Liver (tissue), 8 donors: ENCODE measurements at regions not wholly inside any gene's neighbourhood (a gene's known extent, or its start where the extent isn't known, plus 50 kb on each side); places are given as distances from the start of the nearest gene placed in this dataset.

Experiments used
- DNase-seq: peaks from one replicate; pipeline ENCODE4 v3.0.0-alpha.2; 2017; ENCODE audit warnings: low spot score
- H3K27ac ChIP-seq, 2 donors: one replicate each; pipeline ENCODE4 v1.7.0; 2013; ENCODE audit warnings: inconsistent platforms in 2 of 2, low read length in 2 of 2, control low read depth in 1 of 2, low read depth in 1 of 2, mild to moderate bottlenecking in 1 of 2
- H3K27me3 ChIP-seq, 4 donors: one replicate each; pipeline versions ENCODE4 v1.6.1 to v1.7.0; 2013; ENCODE audit warnings: low read length in 3 of 4, inconsistent platforms in 1 of 4, mild to moderate bottlenecking in 1 of 4, moderate library complexity in 1 of 4; ENCODE audit not compliant: control insufficient read depth in 4 of 4, insufficient read depth in 4 of 4
- H3K36me3 ChIP-seq, 4 donors: one replicate each; pipeline versions ENCODE4 v1.6.1 to v1.7.0; 2013; ENCODE audit warnings: low read length in 3 of 4, mild to moderate bottlenecking in 3 of 4, low read depth in 1 of 4, moderate library complexity in 1 of 4; ENCODE audit not compliant: control insufficient read depth in 4 of 4, insufficient read depth in 3 of 4
- H3K4me1 ChIP-seq, 4 donors: one replicate each; pipeline versions ENCODE4 v1.6.1 to v1.7.0; 2013; ENCODE audit warnings: low read length in 3 of 4, mild to moderate bottlenecking in 3 of 4, moderate library complexity in 1 of 4; ENCODE audit not compliant: control insufficient read depth in 4 of 4, insufficient read depth in 4 of 4
- H3K4me3 ChIP-seq, 3 donors: one replicate each; pipeline versions ENCODE4 v1.6.1 to v1.7.0; 2013; ENCODE audit warnings: low read length in 3 of 3, control low read depth in 1 of 3, low read depth in 1 of 3, mild to moderate bottlenecking in 1 of 3
- H3K9ac ChIP-seq, 2 donors: one replicate each; pipeline ENCODE4 v1.7.0; 2013; ENCODE audit warnings: low read length in 2 of 2, mild to moderate bottlenecking in 2 of 2, moderate library complexity in 2 of 2, control low read depth in 1 of 2, low read depth in 1 of 2
- H3K9me3 ChIP-seq, 4 donors: one replicate each; pipeline versions ENCODE4 v1.6.1 to v1.7.0; 2013; ENCODE audit warnings: low read length in 3 of 4; ENCODE audit not compliant: control insufficient read depth in 4 of 4
- ATF3 ChIP-seq: IDR thresholded peaks from 2 replicates; pipeline ENCODE4 v1.6.1; 2016; ENCODE audit warnings: antibody characterized with exemption
- CTCF ChIP-seq: fragments of 150-350 bp; IDR thresholded peaks from 2 replicates; pipeline ENCODE4 v1.5.1; 2017; ENCODE audit warnings: improper control_type of control experiment, low read depth, low read length; ENCODE audit not compliant: missing input control
- EGR1 ChIP-seq, 2 donors: IDR thresholded peaks; 2 replicates each; pipeline ENCODE4 v1.6.1; 2016 to 2018; ENCODE audit warnings: antibody characterized with exemption in 2 of 2, low read depth in 2 of 2
- FOXA1 ChIP-seq: IDR thresholded peaks from 2 replicates; pipeline ENCODE4 v1.6.1; 2016; ENCODE audit warnings: antibody characterized with exemption
- FOXA2 ChIP-seq: IDR thresholded peaks from 2 replicates; pipeline ENCODE4 v1.6.1; 2016; ENCODE audit warnings: antibody characterized with exemption
- GABPA ChIP-seq, 2 donors: IDR thresholded peaks in 1 of 2; conservative IDR thresholded peaks in 1 of 2; 2 replicates each; pipeline ENCODE4 v1.6.1; 2016; ENCODE audit warnings: antibody characterized with exemption in 2 of 2, mild to moderate bottlenecking in 1 of 2, moderate library complexity in 1 of 2
- HNF4A ChIP-seq, 2 donors: conservative IDR thresholded peaks; 2 replicates each; pipeline ENCODE4 v1.6.1; 2016; ENCODE audit warnings: antibody characterized with exemption in 2 of 2, mild to moderate bottlenecking in 2 of 2
- HNF4G ChIP-seq: IDR thresholded peaks from 2 replicates; pipeline ENCODE4 v1.6.1; 2016; ENCODE audit warnings: antibody characterized with exemption
- JUND ChIP-seq, 2 donors: IDR thresholded peaks; 2 replicates each; pipeline ENCODE4 v1.6.1; 2016; ENCODE audit warnings: antibody characterized with exemption in 2 of 2
- MAX ChIP-seq: IDR thresholded peaks from 2 replicates; pipeline ENCODE4 v1.6.1; 2016; ENCODE audit warnings: antibody characterized with exemption
- NR2F2 ChIP-seq: IDR thresholded peaks from 2 replicates; pipeline ENCODE4 v1.6.1; 2016; ENCODE audit warnings: antibody characterized with exemption
- RAD21 ChIP-seq, 2 donors: IDR thresholded peaks; 2 replicates each; pipeline ENCODE4 v1.6.1; 2016; ENCODE audit warnings: antibody characterized with exemption in 2 of 2, mild to moderate bottlenecking in 2 of 2
- REST ChIP-seq: IDR thresholded peaks from 2 replicates; pipeline ENCODE4 v1.6.1; 2016; ENCODE audit warnings: antibody characterized with exemption, mild to moderate bottlenecking
- RXRA ChIP-seq, 2 donors: IDR thresholded peaks; 2 replicates each; pipeline ENCODE4 v1.6.1; 2017 to 2018; ENCODE audit warnings: antibody characterized with exemption in 2 of 2, mild to moderate bottlenecking in 1 of 2
- SP1 ChIP-seq: IDR thresholded peaks from 2 replicates; pipeline ENCODE4 v1.6.1; 2018; ENCODE audit warnings: antibody characterized with exemption, mild to moderate bottlenecking
- TAF1 ChIP-seq: conservative IDR thresholded peaks from 2 replicates; pipeline ENCODE4 v1.6.1; 2016; ENCODE audit warnings: antibody characterized with exemption, mild to moderate bottlenecking
- YY1 ChIP-seq: IDR thresholded peaks from 2 replicates; pipeline ENCODE4 v1.6.1; 2016; ENCODE audit warnings: antibody characterized with exemption, mild to moderate bottlenecking
- ZBTB33 ChIP-seq: IDR thresholded peaks from 2 replicates; pipeline ENCODE4 v1.6.1; 2016; ENCODE audit warnings: antibody characterized with exemption
- WGBS: extraction: QIAGEN DNeasy Blood & Tissue Kit; methylation state at CpG from one replicate; pipeline ENCODE4 v1.1.7; 2013; 5-methylcytosine and 5-hydroxymethylcytosine counted together
- donor health status: healthy.
- donor health status: healthy.
- donor health status: healthy.
- donor health status: healthy.
- donor health status: healthy.

GRCh38 chr5:176162888-176163287 is 75.3 kb upstream of the SIMC1 start (continued):
- TF ChIP-seq RXRA (IDR thresholded peaks at IDR 0.05) (no peak), ZBTB33 (no peak), YY1 (no peak), GABPA (IDR thresholded peaks at IDR 0.05 in 1 of 2, conservative IDR thresholded peaks at IDR 0.05 in 1 of 2) (no peak), EGR1 (IDR thresholded peaks at IDR 0.05; ENCODE audit: low read depth in 2 of 2) (no peak), FOXA1 (no peak)

- Histone ChIP-seq H3K9me3 (no peaks in the 10 kb centered on the region), H3K4me3 (no peak overlapping the region), H3K4me1 (peaks cover 0 to 5% (median 0%) of the 10 kb centered on the region in 4 donors), H3K36me3 (no peaks in the 10 kb centered on the region), H3K9ac (no peak overlapping the region), H3K27me3 (no peaks in the 10 kb centered on the region), H3K27ac (no peak overlapping the region)
- no peak for DNase-seq
- TF ChIP-seq FOXA2, result no peak
- no peak for TF ChIP-seq EGR1 (IDR thresholded peaks at IDR 0.05; ENCODE audit: low read depth in 2 of 2)
- no peak for TF ChIP-seq TAF1
- TF ChIP-seq FOXA1, result no peak
- no peak for TF ChIP-seq SP1
- TF ChIP-seq ZBTB33, result no peak
- no peak for TF ChIP-seq HNF4A (conservative IDR thresholded peaks at IDR 0.05)
- no peak for TF ChIP-seq RXRA (IDR thresholded peaks at IDR 0.05)
- TF ChIP-seq GABPA (IDR thresholded peaks at IDR 0.05 in 1 of 2, conservative IDR thresholded peaks at IDR 0.05 in 1 of 2), result no peak
- no peak for TF ChIP-seq NR2F2
- TF ChIP-seq REST, result no peak
- TF ChIP-seq ATF3, result no peak
- TF ChIP-seq RAD21 (IDR thresholded peaks at IDR 0.05), result no peak
- TF ChIP-seq JUND (IDR thresholded peaks at IDR 0.05), result no peak
- TF ChIP-seq YY1, result no peak
- TF ChIP-seq MAX, result no peak
- no peak for TF ChIP-seq HNF4G
- TF ChIP-seq CTCF, result no peak
- 55% methylated on average over 4 of the region's 4 CpGs for WGBS
Measured at GRCh38 chr5:176166427-176166826, 71.8 kb upstream of the SIMC1 start.
